SK-MEL-5 (cell line): ENCODE measurements at regions not wholly inside any gene's neighbourhood (a gene's known extent, or its start where the extent isn't known, plus 50 kb on each side); places are given as distances from the start of the nearest gene placed in this dataset.
"Not testable (repeated sequence)": the region's sequence is repeated elsewhere in the genome, so short reads cannot be mapped to it uniquely, and the experiment has no call there.

Experiments
- DNase-seq: peaks from one replicate; pipeline ENCODE4 v3.0.0-alpha.2; 2016; ENCODE audit warnings: low read depth, low spot score
- in situ Hi-C: cut with HindIII; loops from 2 replicates; pipeline ENCODE4 v1.10.0; 2016; ENCODE audit warnings: low sequenced_read_pairs, high pct_unique_total_duplicates, low pct_unique_long_range_greater_than_20kb

DNA sequence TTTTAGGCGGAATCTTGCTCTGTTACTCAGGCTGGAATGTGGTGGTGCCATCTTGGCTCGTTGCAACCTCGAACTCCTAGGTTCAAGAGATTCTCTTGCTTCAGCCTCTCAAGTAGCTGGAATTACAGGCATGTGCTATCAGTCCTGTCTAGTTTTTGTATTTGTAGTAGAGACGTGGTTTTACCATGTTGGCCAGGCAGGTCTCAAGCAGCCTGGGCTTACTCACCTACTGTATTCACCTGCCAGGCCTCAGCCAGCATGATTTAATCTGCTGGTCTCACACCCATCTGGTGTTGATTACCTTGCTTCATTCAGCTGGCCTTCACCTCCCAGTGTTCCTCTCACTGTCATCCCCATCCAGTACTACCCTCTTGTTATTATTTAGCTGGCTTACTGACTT, 102.0 kb downstream of the IL12A start:
- in situ Hi-C loops = no loop called here
- DNase-seq = no peak

DNA sequence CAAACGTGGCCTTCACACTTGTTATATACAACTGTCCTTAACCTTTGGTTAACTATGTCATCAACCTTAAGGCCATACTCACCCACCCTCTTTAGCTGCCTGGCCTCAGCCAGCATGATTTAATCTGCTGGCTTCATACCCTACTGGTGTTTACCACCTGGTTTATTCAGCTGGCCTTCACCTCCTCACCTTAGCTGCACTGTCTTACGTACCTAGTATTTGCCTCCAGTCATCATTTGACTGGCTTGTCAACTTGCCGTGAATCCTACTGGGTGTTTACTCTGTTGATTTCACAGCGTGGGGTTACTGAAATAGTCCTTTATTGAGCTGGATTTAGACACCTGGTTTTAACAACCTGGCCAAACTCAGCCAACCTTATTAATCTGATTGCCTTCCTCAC, 102.8 kb downstream of the IL12A start:
- no peak for DNase-seq
- in situ Hi-C loops = no loop called here

DNA sequence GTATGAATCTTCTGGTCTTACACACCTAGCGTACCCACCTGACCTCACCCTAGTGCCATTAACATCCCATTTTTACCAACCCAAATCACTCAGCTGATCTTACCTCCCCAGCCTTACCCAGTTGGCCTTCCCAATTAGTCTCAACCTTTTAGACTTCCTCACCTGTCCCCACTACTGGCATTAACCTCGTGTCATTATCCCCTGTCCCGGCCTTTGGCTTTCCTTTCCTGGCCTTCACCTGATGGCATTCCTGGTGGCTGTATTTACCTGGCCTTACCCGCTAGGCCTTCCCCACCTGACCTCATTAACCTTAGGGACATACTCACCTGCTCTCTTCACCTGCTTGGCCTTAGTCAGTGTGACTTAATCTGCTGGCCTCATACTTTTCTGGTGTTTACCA, 104.1 kb downstream of the IL12A start:
- in situ Hi-C loops = no loop called here
- no peak for DNase-seq

DNA sequence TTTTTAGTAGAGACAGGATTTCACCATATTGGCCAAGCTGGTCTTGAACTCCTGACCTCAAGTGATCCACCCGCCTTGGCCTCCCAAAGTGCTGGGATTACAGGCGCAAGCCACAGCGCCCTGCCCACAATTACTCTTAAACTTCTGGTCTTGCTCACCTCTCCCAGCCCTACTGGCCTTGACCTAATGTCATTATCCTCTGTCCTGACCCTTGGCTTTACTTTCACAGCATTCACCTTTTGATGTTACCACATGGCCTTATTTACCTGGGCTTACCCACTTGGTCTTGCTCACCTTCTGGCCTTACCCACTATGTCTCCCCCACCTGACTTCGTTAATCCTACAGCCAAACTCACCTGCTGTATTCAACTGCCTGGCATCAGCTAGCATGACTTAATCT, 105.9 kb downstream of the IL12A start:
- DNase-seq = no peak
- in situ Hi-C loops = no loop called here

DNA sequence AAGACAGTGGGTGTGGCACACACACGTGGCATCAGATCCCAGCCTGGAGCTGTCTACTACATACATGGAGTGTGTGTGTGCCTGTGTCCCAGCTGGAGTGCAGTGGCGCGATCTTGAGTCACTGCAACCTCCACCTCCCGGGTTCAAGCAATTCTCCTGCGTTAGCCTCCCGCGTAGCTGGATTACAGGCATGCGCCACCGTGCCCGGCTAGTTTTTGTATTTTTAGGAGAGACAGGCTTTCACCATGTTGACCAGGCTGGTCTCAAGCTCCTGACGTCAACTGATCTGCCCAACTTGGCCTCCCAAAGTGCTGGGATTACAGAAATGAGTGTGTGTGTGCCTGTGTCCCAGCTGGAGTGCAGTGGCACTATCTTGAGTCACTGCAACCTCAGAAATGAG, 108.8 kb downstream of the IL12A start:
- no peak for DNase-seq
- in situ Hi-C loops = no loop called here

DNA sequence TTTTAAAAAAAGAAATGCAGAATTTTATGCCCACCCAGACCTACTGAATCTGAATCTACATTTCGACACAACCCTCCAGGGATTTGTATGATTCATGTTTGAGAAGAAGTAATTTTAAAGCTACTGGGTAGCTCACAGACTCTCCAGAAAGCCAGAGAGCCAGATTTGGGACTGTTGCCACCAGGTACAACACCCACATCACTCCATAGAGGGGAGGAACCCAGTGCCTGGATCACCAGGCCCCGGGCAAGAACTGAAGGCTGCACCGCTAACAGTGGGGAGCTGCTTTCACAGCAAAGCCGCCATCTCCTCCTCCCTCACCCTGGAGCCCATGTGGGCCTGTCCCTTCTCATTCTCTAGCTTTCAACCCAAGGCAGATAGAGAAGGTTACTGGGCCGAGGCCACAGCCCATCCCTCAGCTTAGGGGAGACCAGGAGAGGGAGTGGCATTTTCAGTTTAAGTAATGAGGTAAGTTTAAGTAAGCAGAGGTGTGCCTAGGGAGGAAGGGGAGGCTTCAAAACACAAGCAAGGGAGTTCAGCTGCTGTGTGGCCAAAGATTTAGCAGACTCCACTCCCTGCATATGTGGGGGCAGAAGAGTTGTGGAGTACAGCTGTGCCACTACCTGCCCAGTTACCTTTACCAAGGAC, 109.8 kb downstream of the IL12A start:
- in situ Hi-C loops = no loop called here
- DNase-seq = no peak

DNA sequence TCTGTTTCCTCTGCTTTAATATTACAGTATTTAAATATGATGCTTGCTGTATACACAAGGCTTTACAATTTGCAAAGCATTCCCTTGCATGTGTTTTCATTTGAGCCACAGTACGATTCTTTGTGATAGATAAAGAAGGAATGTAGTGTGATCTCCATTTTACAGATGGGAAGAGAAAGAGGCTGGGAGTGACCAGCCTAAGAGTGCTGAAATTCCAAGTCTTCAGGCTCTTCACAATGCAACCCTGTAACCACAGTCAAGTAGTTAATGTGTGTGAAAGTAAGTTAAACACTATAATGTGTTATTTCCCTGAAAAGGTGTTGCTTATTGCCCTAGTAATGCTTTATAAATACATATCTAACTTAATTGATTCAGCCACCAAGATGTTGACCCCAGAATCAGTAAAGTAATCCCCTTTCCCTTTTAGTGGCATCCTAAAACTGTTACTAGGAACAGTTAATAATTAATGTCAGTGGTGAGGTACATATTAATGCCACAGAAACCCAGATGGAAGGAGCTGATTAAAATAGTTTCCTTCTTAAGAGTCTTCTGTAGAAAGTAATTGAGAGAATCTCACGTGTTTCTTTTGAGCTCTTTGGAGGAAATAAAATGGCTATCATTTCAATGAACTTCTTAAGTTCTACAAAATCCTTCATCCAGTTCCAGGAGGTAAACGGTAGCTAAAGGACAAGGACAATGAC, 110.4 kb downstream of the IL12A start:
- DNase-seq = no peak
- in situ Hi-C loops = no loop called here

DNA sequence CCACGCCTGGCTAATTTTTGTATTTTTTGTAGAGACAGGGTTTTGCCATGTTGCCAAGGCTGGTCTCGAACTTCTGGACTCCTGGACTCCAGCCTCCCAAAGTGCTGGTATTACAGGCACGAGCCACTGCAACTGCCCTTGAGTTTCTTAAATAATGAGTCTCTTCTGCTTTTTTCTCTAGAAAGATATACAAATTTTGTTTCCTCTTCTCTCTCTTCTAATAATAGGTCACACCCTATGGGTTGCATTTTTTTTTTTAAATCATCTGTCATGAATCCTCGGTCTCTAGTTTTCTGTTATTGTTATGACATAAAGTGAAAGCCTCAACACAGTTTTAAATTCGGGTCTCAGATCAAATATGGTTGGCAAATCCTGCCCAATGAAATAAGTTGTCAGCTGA, 111.2 kb downstream of the IL12A start:
- no peak for DNase-seq
- in situ Hi-C loops = no loop called here

DNA sequence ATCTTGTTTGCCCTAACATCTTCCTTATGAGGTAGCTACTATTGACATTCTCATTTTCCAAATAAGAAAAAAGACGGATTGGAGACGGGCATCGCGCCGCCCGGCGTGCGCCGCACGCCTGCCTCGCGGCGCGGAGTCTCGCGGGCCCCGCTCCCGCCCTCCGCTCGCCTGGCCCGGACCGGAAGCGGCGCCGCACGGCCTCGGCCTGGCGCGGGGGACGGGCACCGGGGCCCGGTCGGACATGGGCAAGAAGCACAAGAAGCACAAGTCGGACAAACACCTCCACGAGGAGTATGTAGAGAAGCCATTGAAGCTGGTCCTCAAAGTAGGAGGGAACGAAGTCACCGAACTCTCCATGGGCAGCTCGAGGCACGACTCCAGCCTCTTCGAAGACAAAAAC, 112.0 kb downstream of the IL12A start:
- DNase-seq = no peak
- in situ Hi-C loops = no loop called here

DNA sequence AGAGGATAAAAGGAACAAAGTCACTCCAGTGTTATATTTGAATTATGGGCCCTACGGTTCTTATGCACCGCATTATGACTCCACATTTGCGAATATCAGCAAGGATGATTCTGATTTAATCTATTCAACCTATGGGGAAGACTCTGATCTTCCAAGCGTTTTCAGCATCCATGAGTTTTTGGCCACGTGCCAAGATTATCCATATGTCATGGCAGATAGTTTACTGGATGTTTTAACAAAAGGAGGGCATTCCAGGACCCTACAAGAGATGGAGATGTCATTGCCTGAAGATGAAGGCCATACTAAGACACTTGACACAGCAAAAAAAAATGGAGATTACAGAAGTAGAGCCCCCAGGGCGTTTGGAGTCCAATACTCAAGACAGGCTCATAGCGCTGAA, 113.4 kb downstream of the IL12A start:
- DNase-seq, in situ Hi-C loops: not testable (repeated sequence)

DNA sequence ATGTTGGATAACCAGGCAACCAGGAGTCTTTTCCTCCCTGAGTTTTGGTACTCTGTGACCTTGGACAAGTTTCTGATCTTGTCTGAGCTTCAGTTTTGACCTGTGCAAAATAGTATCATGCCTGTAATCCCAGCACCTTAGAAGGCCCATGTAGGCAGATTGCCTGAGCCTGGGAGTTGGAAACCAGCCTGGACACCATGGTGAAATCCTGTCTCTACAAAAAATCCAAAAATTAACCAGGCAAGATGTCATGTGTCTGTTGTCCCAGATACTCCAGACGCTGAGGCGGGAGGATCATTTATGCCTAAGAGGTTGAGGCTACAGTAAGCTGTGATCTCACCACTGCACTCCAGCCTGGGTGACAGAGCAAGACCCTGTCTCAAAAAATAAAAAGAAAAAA, 114.8 kb downstream of the IL12A start:
- in situ Hi-C loops = no loop called here
- no peak for DNase-seq

DNA sequence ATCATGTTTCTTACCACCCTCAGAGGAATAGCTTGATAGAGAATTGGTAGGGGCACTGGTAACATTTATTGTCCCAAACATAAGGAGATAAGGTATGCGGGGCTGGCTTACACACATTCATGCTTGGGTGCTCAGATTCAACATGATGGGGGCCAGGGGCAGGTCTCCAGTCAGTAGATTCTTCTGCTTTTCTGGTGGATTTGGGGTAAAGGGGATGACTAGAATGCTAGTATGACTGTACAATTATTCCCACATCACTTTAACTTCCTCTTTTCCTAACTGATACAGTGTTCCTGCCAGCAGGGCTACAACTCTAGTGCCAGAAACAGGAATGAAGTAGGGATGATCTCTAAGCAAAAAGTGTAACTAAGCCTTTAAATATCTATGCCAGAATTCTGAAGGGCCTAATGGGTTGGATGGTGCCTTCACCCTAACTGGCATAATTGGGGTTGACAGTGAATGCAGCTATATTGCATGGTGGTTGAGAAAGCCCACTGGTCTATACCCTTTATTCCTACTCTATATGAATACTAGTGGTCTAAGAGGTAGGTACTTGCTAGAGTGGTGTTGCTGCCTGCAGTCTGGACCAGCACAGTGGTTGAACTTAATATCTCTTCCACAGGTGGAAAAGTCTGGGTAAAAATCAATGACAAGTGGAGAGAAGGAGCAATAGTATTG, 117.4 kb downstream of the IL12A start:
- DNase-seq = no peak
- in situ Hi-C loops = no loop called here

DNA sequence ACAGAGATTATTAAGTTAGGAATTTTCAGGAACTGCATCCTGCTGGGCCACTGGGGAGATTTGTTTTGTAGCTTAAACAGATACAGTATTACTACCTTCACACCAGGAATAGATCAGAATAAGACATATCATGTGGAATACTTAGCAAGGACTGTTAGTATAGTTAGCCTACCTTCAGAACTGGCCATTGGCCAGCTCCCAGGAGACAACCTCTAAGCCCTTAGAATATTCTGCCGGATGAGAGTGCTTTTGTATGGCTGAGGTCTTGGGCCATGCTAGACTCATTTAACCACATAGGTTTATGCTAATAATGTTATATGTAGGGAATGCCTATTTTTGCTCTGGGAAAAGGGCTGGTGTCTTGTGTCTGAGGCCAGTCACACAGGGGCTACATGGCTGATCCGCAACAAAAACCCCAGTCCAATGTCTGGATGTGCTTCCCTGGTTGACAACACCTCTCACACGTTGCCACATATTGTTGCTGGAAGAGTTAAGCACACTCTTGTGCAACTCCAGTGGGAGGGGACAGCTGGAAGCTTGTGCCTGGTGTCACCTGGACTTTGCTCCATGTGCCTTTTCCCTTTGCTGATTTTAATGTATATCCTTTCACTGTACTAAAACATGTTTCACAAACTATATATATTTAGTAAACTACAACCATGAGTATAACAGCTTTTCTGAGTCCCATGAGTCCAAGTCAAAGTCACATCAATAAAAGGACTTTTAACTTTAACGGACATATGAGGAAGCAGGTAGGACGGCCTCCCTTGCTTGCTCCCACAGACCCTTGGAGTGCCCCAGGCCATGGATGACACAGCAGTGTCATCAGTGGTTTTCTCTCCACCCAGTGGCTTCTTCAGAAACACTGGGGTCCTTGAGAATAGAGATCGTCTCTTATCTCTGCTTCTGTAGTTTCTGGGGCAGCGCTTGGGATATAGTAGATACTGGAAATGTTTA, 118.0 kb upstream of the C3orf80 start:
- in situ Hi-C loops = no loop called here
- DNase-seq = no peak

DNA sequence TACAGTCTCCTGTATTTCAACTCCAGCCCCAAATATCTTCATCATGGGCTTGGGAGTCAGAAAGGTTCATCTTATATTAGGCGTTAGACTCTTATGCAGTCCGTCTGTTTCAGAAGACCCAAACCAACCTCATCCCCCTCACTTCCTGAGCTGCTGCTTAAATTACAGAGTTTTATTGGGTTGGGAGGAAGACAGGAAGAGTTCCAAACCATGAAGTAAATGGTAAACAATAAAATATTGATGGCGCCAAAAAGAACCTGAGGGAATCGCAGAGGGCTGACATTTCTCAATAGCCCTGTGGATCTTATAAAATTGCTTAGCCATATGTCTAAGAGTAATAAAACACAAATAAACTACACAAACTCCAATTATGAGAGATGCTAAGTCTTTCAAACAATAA, 116.9 kb upstream of the C3orf80 start:
- in situ Hi-C loops = no loop called here
- no peak for DNase-seq

DNA sequence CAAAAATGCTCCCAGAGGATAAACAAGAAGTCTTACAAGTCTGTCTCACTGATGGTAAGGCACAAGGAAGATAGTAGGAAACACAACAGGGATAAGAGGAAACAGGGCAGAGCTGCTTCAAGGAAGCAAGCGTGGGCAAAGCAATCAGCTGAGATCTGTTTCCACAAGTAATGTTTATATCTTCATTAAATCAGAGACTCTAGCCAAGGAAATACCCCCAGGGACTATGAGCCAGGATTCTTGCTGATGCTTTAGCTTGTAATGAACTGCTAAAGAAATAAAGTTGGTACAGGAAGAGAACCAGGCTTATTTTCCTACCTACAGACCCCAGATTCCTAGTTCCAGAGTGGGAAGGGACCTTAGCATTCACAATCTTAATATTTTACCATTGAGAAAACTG, 112.7 kb upstream of the C3orf80 start:
- no peak for DNase-seq

DNA sequence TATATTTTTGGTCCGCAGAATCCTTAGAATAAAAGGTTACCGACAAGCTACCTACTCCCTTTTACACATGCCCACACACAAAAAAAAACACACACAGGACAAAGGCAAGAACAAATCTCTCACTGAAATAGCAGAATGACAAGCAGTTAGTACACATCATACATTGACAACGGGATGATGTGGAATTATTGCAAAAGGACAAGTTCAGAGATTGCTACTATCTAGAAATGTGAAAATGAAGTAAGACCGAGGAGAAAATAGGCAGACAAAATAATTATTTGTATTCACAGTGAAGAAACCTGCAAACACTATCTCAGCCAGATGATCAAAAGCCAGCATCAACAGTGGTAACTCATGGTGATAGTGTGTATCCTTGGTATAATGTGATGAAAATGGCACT, 112.2 kb upstream of the C3orf80 start:
- no peak for DNase-seq
- in situ Hi-C loops = no loop called here

More for the DNA sequence above, 112.7 kb upstream of the C3orf80 start:
- in situ Hi-C loops = no loop called here

DNA sequence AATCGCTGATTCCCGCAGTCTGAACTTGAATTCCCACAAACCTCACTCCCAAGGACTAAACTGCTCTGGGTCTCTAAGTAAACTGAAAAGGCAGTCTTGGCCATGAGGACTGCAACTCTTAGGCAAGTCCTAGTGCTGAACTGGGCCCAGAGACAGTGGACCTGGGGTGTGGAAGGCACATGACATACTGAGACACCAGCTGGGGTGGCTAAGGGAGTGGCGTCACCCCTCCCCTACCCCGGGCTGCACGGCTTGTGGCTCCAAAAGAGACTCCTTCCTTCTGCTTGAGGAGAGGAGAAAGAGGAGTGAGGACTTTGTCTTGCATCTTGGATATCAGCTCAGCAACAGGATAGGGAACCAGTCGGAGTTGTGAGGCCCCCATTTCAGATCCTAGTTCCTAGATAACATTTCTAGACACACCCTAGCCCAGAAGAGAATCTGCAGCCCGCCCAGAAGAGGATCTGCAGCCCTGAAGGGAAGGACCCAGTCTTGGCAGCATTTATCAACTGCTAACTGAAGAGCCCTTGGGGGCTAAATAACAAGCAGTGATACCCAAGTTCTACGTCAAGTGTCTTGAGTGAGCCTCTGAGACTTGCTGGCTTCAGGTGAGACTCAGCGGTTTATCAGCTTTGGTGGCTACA, 110.7 kb upstream of the C3orf80 start:
- in situ Hi-C loops = no loop called here
- no peak for DNase-seq

DNA sequence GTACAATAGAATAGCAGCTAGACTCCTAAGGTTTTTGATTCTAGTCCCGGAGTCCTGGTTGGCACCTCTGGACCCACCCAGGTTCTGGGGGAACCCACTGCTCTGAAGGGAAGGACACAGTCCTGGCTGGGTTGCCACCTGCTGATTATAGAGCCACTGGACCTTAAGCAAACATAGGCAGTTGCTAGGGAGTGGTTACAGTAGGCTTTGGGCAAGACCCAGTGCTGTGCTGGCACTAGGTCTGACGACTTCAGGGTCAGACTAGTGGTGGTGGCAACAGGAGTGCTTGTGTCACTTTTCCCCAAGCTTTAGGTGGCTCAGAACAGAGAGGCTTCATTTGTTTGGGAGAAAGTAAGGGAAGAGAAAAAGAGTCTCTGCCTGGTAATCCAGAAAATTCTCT, 109.8 kb upstream of the C3orf80 start:
- in situ Hi-C loops = no loop called here
- DNase-seq = no peak
